ENCODE measurements at regions not wholly inside any gene's neighbourhood (a gene's known extent, or its start where the extent isn't known, plus 50 kb on each side); places are given as distances from the start of the nearest gene placed in this dataset.

GRCh38 chr17:71995590-71995989, 125.2 kb upstream of the SOX9 start:
- intact Hi-C loops (cut with DNase I; ENCODE audit: low total_unique reads): no loop called here
- DNase-seq: no peak
- H3K36me3 ChIP-seq: no peaks in the 10 kb centered on the region
- H3K4me3 ChIP-seq: no peak overlapping the region
- no peaks in the 10 kb centered on the region for H3K9me3 ChIP-seq
- H3K4me1 ChIP-seq: no peaks in the 10 kb centered on the region
- 64 to 77% (median 75%) methylated on average over 2 of the region's 2 CpGs for WGBS, 5 donors
- H3K27me3 ChIP-seq: peaks cover 0 to 12% (median 4%) of the 10 kb centered on the region in 3 donors
- H3K27ac ChIP-seq: no peak overlapping the region
- TF ChIP-seq POLR2AphosphoS5 (IDR thresholded peaks at IDR 0.05) (no peak), EP300 (IDR thresholded peaks at IDR 0.05) (no peak), POLR2A (IDR thresholded peaks at IDR 0.05) (no peak), CTCF (IDR thresholded peaks at IDR 0.05) (no peak)

DNA sequence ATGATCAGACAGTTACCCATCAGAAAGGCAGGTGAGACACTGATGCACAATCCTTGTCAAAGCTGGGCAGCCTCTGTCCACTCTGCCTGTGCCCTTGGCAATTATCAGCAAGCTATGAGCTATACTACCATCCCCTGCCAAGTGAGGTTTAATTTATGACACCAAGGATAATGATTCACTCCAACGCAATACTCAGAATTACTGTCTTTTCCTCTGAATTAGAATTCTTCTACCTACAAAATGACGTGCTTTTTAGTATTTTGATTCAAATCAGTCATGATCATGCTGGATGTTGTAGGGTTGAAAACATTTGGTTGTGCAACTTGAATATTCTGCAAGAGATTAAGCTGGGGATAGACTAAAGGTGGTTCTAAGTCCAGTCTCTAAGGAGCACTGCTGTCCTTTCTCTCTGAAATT, 116.8 kb upstream of the SOX9 start:
- TF ChIP-seq CTCF (IDR thresholded peaks at IDR 0.05) (no peak), EP300 (IDR thresholded peaks at IDR 0.05) (no peak), POLR2A (IDR thresholded peaks at IDR 0.05) (no peak), POLR2AphosphoS5 (IDR thresholded peaks at IDR 0.05) (no peak)
- no peaks in the 10 kb centered on the region for H3K36me3 ChIP-seq
- no peaks in the 10 kb centered on the region for H3K4me1 ChIP-seq
- H3K4me3 ChIP-seq: no peak overlapping the region
- intact Hi-C loops (cut with DNase I; ENCODE audit: low total_unique reads): no loop called here
- no peaks in the 10 kb centered on the region for H3K27me3 ChIP-seq
- no peak overlapping the region for H3K27ac ChIP-seq
- no peaks in the 10 kb centered on the region for H3K9me3 ChIP-seq
- WGBS, 5 donors: 65 to 80% (median 79%) methylated on average over 2 of the region's 2 CpGs
- DNase-seq: no peak

GRCh38 chr17:72004611-72005331, 116.0 kb upstream of the SOX9 start:
- TF ChIP-seq EP300 (IDR thresholded peaks at IDR 0.05) (no peak), POLR2AphosphoS5 (IDR thresholded peaks at IDR 0.05) (no peak), POLR2A (IDR thresholded peaks at IDR 0.05) (no peak), CTCF (IDR thresholded peaks at IDR 0.05) (no peak)
- no peak for DNase-seq
- no peak overlapping the region for H3K27ac ChIP-seq
- no peaks in the 10 kb centered on the region for H3K9me3 ChIP-seq
- no peaks in the 10 kb centered on the region for H3K4me1 ChIP-seq
- no peaks in the 10 kb centered on the region for H3K27me3 ChIP-seq
- H3K36me3 ChIP-seq: no peaks in the 10 kb centered on the region
- intact Hi-C loops (cut with DNase I; ENCODE audit: low total_unique reads): no loop called here
- H3K4me3 ChIP-seq: no peak overlapping the region
- 81 to 88% (median 85%) methylated on average over 10 of the region's 10 CpGs for WGBS, 5 donors

DNA sequence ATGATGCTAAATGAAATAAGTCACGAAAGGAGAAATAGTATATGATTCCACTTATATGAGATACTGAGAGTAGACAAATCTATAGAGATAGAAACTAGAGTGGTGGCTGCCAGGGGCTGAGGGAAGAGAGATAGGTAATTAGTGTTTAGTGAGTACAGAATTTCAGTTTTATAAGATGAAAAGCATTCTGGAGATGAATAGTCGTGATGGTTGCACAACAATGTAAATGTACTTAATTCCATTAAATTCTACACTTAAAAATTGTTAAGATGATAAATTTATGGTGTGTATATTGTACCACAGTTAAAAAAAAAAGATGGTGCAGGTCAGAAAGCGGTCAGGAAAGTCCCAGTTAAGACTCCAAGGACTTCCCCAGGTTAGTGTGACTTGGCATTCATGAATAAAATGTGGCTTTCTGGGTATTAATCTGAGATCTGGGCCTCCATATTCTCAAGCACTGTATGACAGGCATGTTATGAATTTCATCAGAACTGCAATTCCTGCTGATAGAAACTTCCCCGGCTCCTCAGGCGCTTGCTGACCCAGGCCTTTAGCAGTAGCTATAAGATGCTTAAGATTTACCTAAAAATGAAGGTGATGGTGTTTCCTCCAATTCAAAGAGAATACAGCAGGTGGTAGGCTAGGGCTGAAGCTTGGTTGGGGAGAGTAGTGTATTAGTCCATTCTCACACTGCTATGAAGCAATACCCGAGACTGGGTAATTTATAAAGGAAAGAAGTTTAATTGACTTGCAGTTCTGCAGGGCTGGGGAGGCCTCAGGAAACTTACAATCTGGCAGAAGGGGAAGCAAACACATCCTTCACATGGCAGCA, 115.3 kb upstream of the SOX9 start:
- WGBS, 5 donors: 64 to 83% (median 80%) methylated on average over 6 of the region's 6 CpGs
- TF ChIP-seq POLR2AphosphoS5 (IDR thresholded peaks at IDR 0.05): no peak
- no peak for TF ChIP-seq CTCF (IDR thresholded peaks at IDR 0.05)

More for the DNA sequence above, 115.3 kb upstream of the SOX9 start:
- H3K4me3 ChIP-seq: no peak overlapping the region
- H3K27me3 ChIP-seq: no peaks in the 10 kb centered on the region
- DNase-seq: no peak
- no peak overlapping the region for H3K27ac ChIP-seq
- intact Hi-C loops (cut with DNase I; ENCODE audit: low total_unique reads): no loop called here
- H3K9me3 ChIP-seq: no peaks in the 10 kb centered on the region
- no peaks in the 10 kb centered on the region for H3K4me1 ChIP-seq
- no peaks in the 10 kb centered on the region for H3K36me3 ChIP-seq

All from stomach (tissue), 8 donors.